HG03280 (cell line): ENCODE measurements at regions not wholly inside any gene's neighbourhood (a gene's known extent, or its start where the extent isn't known, plus 50 kb on each side); places are given as distances from the start of the nearest gene placed in this dataset.
"Not testable (repeated sequence)": the region's sequence is repeated elsewhere in the genome, so short reads cannot be mapped to it uniquely, and the experiment has no call there.

Experiments used
- ATAC-seq: cut with Tn5 transposase; IDR thresholded peaks from one replicate; pipeline ENCODE4 v1.9.1; 2021; ENCODE audit warnings: mild to moderate bottlenecking, moderate library complexity; ENCODE audit not compliant: unreplicated experiment

DNA sequence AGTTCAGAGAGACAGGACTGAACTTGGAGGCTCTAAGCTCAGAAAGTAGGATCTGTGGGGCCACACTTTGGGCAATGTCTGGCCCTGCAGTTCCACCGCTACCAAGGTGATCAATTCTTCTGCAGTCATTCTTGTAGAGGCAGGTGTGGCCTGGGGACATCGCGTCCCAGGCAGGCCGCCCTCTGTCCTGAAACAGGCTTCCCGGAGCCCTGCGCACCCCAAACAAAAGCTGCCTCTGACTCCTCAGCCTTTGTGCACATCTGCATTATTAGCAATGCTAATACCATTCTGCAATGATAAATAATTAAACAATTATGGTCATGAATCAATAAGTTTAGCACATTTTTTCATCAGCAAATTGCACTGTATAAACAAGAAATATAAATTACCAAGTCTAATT lies 160.2 kb downstream of the URI1 start:
- ATAC-seq = no peak

- ATAC-seq = no peak
Observed at GRCh38 chr19:30102666-30103065, 160.6 kb downstream of the URI1 start.

DNA sequence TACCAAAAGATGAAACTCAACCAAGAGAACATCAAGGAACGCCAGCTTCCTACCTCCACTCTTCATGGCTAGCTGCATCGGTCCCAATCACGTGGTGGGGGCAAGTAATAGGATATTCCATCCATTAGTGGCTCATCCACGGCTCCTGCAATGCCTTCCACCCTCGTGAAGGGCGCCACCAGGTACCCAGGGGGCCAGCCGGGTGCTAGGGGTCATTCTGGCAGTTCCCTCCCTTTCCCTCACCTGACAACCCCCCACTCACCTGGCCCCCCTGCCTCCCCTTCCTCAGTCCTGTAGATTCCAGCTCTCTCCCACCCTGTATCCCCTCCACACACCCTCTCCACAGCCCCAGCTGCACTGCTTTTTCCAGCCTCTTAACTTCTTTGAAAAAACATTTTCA lies 161.9 kb downstream of the URI1 start:
- ATAC-seq = no peak

DNA sequence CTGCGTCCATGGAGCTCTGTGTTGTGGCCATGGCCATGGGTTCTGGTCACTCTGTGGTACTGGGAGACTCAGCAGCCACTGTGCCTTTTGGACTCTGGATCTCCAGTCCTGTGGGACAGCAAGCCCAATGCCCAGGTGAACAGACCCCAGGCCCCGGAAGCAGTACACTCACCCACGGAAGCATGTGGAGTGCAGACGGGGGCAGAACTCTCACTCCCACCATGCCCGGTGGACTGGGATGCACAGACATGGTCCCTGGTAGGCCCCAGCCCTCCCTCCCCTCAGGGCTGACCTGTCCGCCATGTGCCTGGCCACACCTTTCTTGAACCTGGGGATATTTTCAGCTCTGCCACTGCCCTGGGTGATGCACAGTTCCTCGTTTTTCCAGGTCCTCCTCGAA lies 163.3 kb downstream of the URI1 start:
- no peak for ATAC-seq

GRCh38 chr19:30105727-30106126 lies 163.7 kb downstream of the URI1 start:
- ATAC-seq = no peak

DNA sequence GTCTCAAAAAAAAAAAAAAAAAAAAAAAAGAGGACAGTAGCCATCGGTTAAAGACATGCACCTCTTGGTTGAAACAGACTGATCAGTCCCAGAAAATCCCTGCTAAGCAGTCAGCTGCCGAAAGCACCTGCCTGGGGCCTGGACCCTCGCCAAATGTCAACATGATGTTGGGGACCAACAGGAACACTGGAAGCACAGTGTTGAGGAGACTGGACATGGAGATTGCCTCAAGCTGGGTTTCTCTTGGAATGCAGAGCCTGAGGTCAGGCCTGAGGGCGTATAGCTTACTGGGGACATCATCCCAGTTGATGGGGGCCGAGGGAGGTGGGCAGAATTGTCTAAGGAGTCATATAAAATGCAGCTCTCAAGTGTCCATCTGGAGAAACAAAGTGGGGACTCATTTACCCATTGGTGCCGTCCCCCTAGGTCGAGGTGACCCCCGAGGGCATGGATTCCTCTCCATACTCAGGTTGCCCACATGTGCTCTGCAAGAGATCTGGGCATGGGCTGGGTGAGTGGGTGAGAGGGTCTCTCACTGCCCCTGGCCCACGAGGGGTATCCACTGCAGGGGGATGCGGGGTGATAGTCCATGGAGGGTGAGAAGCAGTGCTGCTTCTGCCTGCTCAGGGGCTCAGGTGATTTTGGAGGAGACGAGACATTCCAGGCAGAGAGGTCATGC lies 164.5 kb downstream of the URI1 start:
- ATAC-seq = no peak

- ATAC-seq = no peak
Observed at GRCh38 chr19:30107251-30107650, 165.2 kb downstream of the URI1 start.

DNA sequence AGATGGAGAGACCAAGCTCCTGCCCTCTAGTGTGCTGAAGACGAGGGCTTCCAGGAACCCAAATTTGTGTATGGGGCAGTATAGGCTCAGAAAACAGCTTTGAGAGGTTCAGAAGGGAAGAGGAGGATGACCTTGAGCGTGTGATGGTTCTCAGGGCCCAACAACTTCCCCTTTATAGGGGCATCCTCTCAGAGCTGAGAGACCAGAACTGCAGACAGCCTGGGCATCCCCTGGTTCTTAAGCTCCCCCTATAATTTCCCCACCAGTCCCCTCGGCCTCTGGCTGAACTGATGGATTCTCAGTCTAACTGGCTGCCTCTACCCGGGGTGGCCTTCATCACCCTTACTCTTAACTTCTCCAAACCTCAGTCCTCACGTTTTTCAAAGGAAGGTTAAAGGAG lies 167.5 kb downstream of the URI1 start:
- no peak for ATAC-seq

- ATAC-seq = no peak
Observed at GRCh38 chr19:30111021-30111855, 169.2 kb downstream of the URI1 start.

GRCh38 chr19:30112171-30112570 lies 170.1 kb downstream of the URI1 start:
- no peak for ATAC-seq

- ATAC-seq = no peak
Observed at GRCh38 chr19:30112666-30113065, 170.6 kb downstream of the URI1 start.

GRCh38 chr19:30113186-30113585 lies 171.1 kb downstream of the URI1 start:
- ATAC-seq = no peak

GRCh38 chr19:30114095-30114494 lies 172.1 kb downstream of the URI1 start:
- not testable (repeated sequence) for ATAC-seq

DNA sequence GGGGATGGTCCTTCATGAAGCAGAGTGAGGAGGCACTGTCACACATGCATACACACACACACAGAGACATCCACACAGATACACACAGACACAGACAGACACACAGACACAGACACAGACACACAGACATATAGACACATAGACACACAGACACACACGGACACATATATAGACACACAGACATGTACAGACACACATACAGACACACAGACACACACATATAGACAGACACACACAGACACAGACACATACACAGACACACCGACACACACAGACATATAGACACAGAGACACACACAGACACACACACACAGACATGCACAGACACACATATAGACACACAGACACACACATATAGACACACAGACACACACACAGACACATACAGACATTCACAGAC lies 173.9 kb downstream of the URI1 start:
- ATAC-seq = no peak

DNA sequence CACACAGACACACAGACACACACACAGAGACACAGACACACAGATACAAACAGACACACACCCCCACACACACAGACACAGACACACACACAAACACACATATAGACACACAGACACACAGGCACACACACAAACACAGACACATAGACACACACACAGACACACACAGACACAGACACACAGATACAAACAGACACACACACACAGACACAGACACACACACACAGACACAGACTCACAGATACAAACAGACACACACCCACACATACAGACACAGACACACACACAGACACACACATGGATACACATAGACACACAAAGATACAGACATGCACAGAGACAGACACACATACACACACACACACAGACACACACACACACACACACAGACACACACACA lies 174.5 kb downstream of the URI1 start:
- no peak for ATAC-seq

DNA sequence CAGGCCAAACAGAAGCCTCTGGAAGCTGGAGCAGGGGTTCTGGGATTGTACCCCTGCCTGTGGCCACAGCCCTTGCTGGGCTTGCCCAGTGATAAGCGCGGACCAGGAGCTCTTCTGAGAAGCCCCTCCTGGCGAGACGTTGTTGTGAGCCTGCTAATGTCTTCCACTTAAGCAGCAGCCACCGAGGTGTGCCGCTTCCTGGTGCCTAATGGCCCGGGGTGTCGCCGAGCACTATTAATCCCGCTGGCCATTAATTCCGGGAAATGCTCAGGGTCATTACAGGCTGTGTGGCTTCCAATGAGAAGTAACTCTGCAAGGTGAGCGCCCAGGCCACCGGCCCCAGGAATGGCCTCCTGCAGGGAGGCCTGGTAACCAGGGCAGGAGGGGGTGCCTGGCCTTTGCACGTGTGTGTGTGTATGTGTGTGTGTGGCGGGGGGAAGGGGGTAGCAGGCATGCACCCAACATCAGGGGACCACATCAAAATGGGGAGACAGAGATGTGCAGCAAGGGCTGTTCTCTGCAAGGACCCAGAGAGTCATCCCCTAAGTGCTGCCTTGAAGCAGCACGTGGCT lies 175.0 kb downstream of the URI1 start:
- no peak for ATAC-seq

- ATAC-seq = no peak
Observed at GRCh38 chr19:30117636-30118145, 175.7 kb downstream of the URI1 start.

DNA sequence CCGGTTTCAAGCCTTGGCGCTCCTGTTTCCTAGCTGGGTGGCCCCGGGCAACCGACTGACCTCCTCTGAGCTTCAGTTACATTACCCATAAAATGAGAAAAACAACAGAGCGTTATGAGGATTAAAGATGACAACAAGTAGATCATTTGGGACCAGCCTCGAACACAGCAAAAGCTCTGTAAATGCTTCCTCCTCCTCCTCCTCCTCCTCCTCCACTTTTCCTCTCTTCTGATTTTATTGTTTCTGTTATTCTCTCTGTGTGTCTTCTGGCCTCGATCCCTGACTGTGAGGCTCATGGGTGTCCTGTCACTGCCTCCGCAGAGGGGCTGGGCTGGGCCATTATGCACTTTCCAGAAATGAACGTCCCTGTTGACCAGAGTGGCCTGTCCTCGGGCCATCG lies 176.2 kb downstream of the URI1 start:
- ATAC-seq = no peak

DNA sequence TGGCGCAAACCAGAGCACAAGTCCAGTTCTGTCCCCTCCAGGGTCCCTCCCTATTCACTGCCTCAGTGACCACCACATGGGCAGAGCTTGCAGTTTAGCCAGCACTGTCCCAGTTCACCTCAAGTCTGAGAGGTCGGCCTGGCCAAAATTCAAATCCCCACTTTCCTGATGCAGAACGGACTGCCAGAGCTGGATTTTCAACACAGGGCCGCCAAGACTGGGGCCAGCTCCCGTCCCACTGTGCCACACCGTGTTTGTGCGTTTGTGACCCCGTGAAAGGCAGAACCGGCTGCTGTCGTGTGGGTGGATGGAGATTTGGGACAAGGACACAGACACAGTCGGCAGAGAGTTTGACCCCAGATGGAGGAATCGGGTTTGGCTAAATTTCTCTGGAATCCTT lies 176.7 kb downstream of the URI1 start:
- no peak for ATAC-seq

GRCh38 chr19:30119180-30119908 lies 177.3 kb downstream of the URI1 start:
- ATAC-seq = no peak

GRCh38 chr19:30120860-30121484 lies 178.9 kb downstream of the URI1 start:
- no peak for ATAC-seq
